OCI-LY1 (cell line): ENCODE measurements at regions not wholly inside any gene's neighbourhood (a gene's known extent, or its start where the extent isn't known, plus 50 kb on each side); places are given as distances from the start of the nearest gene placed in this dataset.

Experiments
- H2AFZ ChIP-seq: fragments of 200-600 bp; sonication (generic), shearing (Covaris generic); 2 replicates; pipeline ENCODE4 v1.6.0; 2014; ENCODE audit warnings: antibody characterized with exemption, mild to moderate bottlenecking, low read length
- H3F3A ChIP-seq: fragments of 200-600 bp; sonication (generic), shearing (Covaris generic); 2 replicates; pipeline ENCODE4 v1.6.0; 2014; ENCODE audit warnings: mild to moderate bottlenecking, antibody characterized with exemption, low read length, moderate library complexity; ENCODE audit not compliant: insufficient read depth
- H3K27ac ChIP-seq: fragments of 200-600 bp; sonication (generic); 2 replicates; pipeline ENCODE4 v1.5.1; 2014; ENCODE audit warnings: low read length, mixed run types, mild to moderate bottlenecking, low read depth; ENCODE audit not compliant: poor library complexity, severe bottlenecking
- H3K27me3 ChIP-seq: fragments of 200-600 bp; sonication (generic); 2 replicates; pipeline ENCODE4 v1.6.0; 2014; ENCODE audit warnings: antibody characterized with exemption, mild to moderate bottlenecking, low read length, moderate library complexity; ENCODE audit not compliant: insufficient read depth
- H3K36me3 ChIP-seq: fragments of 200-600 bp; sonication (generic); 2 replicates; pipeline ENCODE4 v1.6.1; 2014; ENCODE audit warnings: mild to moderate bottlenecking, antibody characterized with exemption, low read length, moderate library complexity, mixed read lengths; ENCODE audit not compliant: insufficient read depth
- H3K4me1 ChIP-seq: fragments of 200-600 bp; sonication (generic); 2 replicates; pipeline ENCODE4 v1.5.1; 2014; ENCODE audit warnings: mild to moderate bottlenecking, low read length, moderate library complexity; ENCODE audit not compliant: insufficient read depth, severe bottlenecking
- H3K4me2 ChIP-seq: fragments of 200-600 bp; sonication (generic), shearing (Covaris generic); 2 replicates; pipeline ENCODE4 v1.6.1; 2014; ENCODE audit warnings: low read length
- H3K4me3 ChIP-seq: fragments of 200-600 bp; sonication (generic); 2 replicates; pipeline ENCODE4 v1.5.1; 2014; ENCODE audit warnings: low read length, low read depth, mild to moderate bottlenecking, mixed read lengths; ENCODE audit not compliant: poor library complexity, severe bottlenecking
- H3K79me2 ChIP-seq: fragments of 200-600 bp; shearing (Covaris generic); 2 replicates; pipeline ENCODE4 v1.6.1; 2016; ENCODE audit warnings: mixed run types, low read length, mixed read lengths; ENCODE audit not compliant: insufficient read depth
- H3K9ac ChIP-seq: fragments of 200-600 bp; sonication (generic), shearing (Covaris generic); 2 replicates; pipeline ENCODE4 v1.6.1; 2014; ENCODE audit warnings: mild to moderate bottlenecking, low read length, mixed read lengths
- H3K9me2 ChIP-seq: fragments of 200-600 bp; sonication (generic), shearing (Covaris generic); 2 replicates; pipeline ENCODE4 v1.6.1; 2014; ENCODE audit warnings: low read depth, mild to moderate bottlenecking, low read length, mixed read lengths
- H3K9me3 ChIP-seq: fragments of 200-600 bp; shearing (Covaris generic); 2 replicates; pipeline ENCODE4 v1.6.1; 2014; ENCODE audit warnings: low read length, mixed read lengths
- H4K20me1 ChIP-seq: fragments of 200-600 bp; sonication (generic), shearing (Covaris generic); 2 replicates; pipeline ENCODE4 v1.6.0; 2016; ENCODE audit warnings: mild to moderate bottlenecking, low read length; ENCODE audit not compliant: insufficient read depth
- CTCF ChIP-seq: fragments of 200-600 bp; sonication (generic), shearing (Covaris generic); IDR thresholded peaks from 2 replicates; pipeline ENCODE4 v1.5.1; 2017; ENCODE audit warnings: mild to moderate bottlenecking, antibody characterized with exemption, low read length, moderate library complexity, mixed read lengths
- EZH2 ChIP-seq: fragments of 200-600 bp; sonication (generic), shearing (Covaris generic); IDR thresholded peaks from 2 replicates; pipeline ENCODE4 v1.8.0; 2017; ENCODE audit warnings: borderline replicate concordance, mixed run types, mild to moderate bottlenecking, antibody characterized with exemption, low read length, moderate library complexity, mixed read lengths

GRCh38 chr13:80633251-80633650 lies 292.3 kb upstream of the SPRY2 start:
- no peaks in the 10 kb centered on the region for H3K27me3 ChIP-seq
- no peak overlapping the region for H3K4me3 ChIP-seq
- H2AFZ ChIP-seq = no peak overlapping the region
- no peaks in the 10 kb centered on the region for H3K9me2 ChIP-seq
- H3K79me2 ChIP-seq = no peaks in the 10 kb centered on the region
- no peak for TF ChIP-seq CTCF
- no peak for TF ChIP-seq EZH2
- no peaks in the 10 kb centered on the region for H3F3A ChIP-seq
- no peak overlapping the region for H3K27ac ChIP-seq
- no peaks in the 10 kb centered on the region for H3K4me1 ChIP-seq
- no peaks in the 10 kb centered on the region for H3K9me3 ChIP-seq
- no peaks in the 10 kb centered on the region for H4K20me1 ChIP-seq
- H3K9ac ChIP-seq = no peak overlapping the region
- no peaks in the 10 kb centered on the region for H3K36me3 ChIP-seq
- H3K4me2 ChIP-seq = no peak overlapping the region

GRCh38 chr13:80630685-80631121 lies 289.8 kb upstream of the SPRY2 start:
- no peaks in the 10 kb centered on the region for H3K9me3 ChIP-seq
- H3K4me2 ChIP-seq = no peak overlapping the region
- TF ChIP-seq CTCF (no peak), EZH2 (no peak)
- H3K9ac ChIP-seq = no peak overlapping the region
- H3F3A ChIP-seq = no peaks in the 10 kb centered on the region
- H3K79me2 ChIP-seq = no peaks in the 10 kb centered on the region
- H3K4me1 ChIP-seq = no peaks in the 10 kb centered on the region
- H3K9me2 ChIP-seq = no peaks in the 10 kb centered on the region
- no peak overlapping the region for H3K4me3 ChIP-seq
- no peaks in the 10 kb centered on the region for H4K20me1 ChIP-seq
- H3K36me3 ChIP-seq = no peaks in the 10 kb centered on the region
- no peaks in the 10 kb centered on the region for H3K27me3 ChIP-seq
- H3K27ac ChIP-seq = no peak overlapping the region
- H2AFZ ChIP-seq = no peak overlapping the region

- H3K27me3 ChIP-seq = no peaks in the 10 kb centered on the region
- H3K4me3 ChIP-seq = no peak overlapping the region
- TF ChIP-seq CTCF (no peak), EZH2 (no peak)
- no peaks in the 10 kb centered on the region for H3K9me3 ChIP-seq
- H3K9ac ChIP-seq = no peak overlapping the region
- no peak overlapping the region for H3K4me2 ChIP-seq
- no peaks in the 10 kb centered on the region for H3K79me2 ChIP-seq
- H3K27ac ChIP-seq = no peak overlapping the region
- H2AFZ ChIP-seq = no peak overlapping the region
- H3K9me2 ChIP-seq = no peaks in the 10 kb centered on the region
- no peaks in the 10 kb centered on the region for H3F3A ChIP-seq
- no peaks in the 10 kb centered on the region for H4K20me1 ChIP-seq
- H3K4me1 ChIP-seq = no peaks in the 10 kb centered on the region
- no peaks in the 10 kb centered on the region for H3K36me3 ChIP-seq
These were observed 277.9 kb upstream of the SPRY2 start for GRCh38 chr13:80618781-80619180.
